Fibroblast of the aortic adventitia (primary cell): ENCODE measurements at regions not wholly inside any gene's neighbourhood (a gene's known extent, or its start where the extent isn't known, plus 50 kb on each side); places are given as distances from the start of the nearest gene placed in this dataset.
"Not testable (repeated sequence)": the region's sequence is repeated elsewhere in the genome, so short reads cannot be mapped to it uniquely, and the experiment has no call there.

Source experiments
- DNase-seq: peaks from one replicate; pipeline ENCODE4 v3.0.0-alpha.2; 2010; ENCODE audit warnings: low read depth
- H3K4me3 ChIP-seq: 2 replicates; pipeline ENCODE4 v1.5.1; 2011; ENCODE audit warnings: low read depth, mild to moderate bottlenecking, control low read depth, low read length, moderate library complexity
- CTCF ChIP-seq: IDR thresholded peaks from 2 replicates; pipeline ENCODE4 v1.5.1; 2011; ENCODE audit warnings: mild to moderate bottlenecking, low read length, control low read depth, inconsistent platforms; ENCODE audit not compliant: insufficient read depth

- no peak overlapping the region for H3K4me3 ChIP-seq
- no peak for TF ChIP-seq CTCF
- DNase-seq, result no peak
These were observed 253.9 kb upstream of the TYRP1 start for GRCh38 chr9:12439267-12439666.

GRCh38 chr9:12441080-12441479 is 252.1 kb upstream of the TYRP1 start:
- not testable (repeated sequence) for DNase-seq, H3K4me3 ChIP-seq

GRCh38 chr9:12441506-12441905 is 251.7 kb upstream of the TYRP1 start:
- DNase-seq, result no peak
- no peak overlapping the region for H3K4me3 ChIP-seq
- TF ChIP-seq CTCF, result no peak

- no peak for TF ChIP-seq CTCF
- no peak for DNase-seq
- H3K4me3 ChIP-seq, result no peak overlapping the region
These were observed 244.9 kb upstream of the TYRP1 start for GRCh38 chr9:12448246-12448645.

- TF ChIP-seq CTCF, result no peak
- no peak overlapping the region for H3K4me3 ChIP-seq
- no peak for DNase-seq
These were observed 235.9 kb upstream of the TYRP1 start for GRCh38 chr9:12457237-12457636.

- TF ChIP-seq CTCF, result no peak
- DNase-seq, result no peak
- H3K4me3 ChIP-seq, result no peak overlapping the region
These were observed 231.3 kb upstream of the TYRP1 start for GRCh38 chr9:12461763-12462460.

- no peak for TF ChIP-seq CTCF
- no peak overlapping the region for H3K4me3 ChIP-seq
- DNase-seq, result no peak
These were observed 230.3 kb upstream of the TYRP1 start for GRCh38 chr9:12462861-12463260.
